Subcutaneous abdominal adipose tissue (tissue), 5 donors: ENCODE measurements at regions not wholly inside any gene's neighbourhood (a gene's known extent, or its start where the extent isn't known, plus 50 kb on each side); places are given as distances from the start of the nearest gene placed in this dataset.
"Not testable (repeated sequence)": the region's sequence is repeated elsewhere in the genome, so short reads cannot be mapped to it uniquely, and the experiment has no call there.

ENCODE experiments used
- H3K27ac ChIP-seq: one replicate; pipeline ENCODE4 v1.7.0; 2013; ENCODE audit warnings: low read depth, mild to moderate bottlenecking, inconsistent platforms, low read length, moderate library complexity
- H3K27me3 ChIP-seq, 5 donors: one replicate each; pipeline ENCODE4 v1.7.0; 2013; ENCODE audit warnings: low read length in 5 of 5, inconsistent platforms in 1 of 5; ENCODE audit not compliant: control insufficient read depth in 5 of 5, insufficient read depth in 4 of 5
- H3K36me3 ChIP-seq, 5 donors: one replicate each; pipeline ENCODE4 v1.7.0; 2013; ENCODE audit warnings: low read length in 5 of 5; ENCODE audit not compliant: control insufficient read depth in 5 of 5, insufficient read depth in 5 of 5
- H3K4me1 ChIP-seq, 5 donors: one replicate each; pipeline ENCODE4 v1.7.0; 2013; ENCODE audit warnings: low read length in 5 of 5, mild to moderate bottlenecking in 3 of 5, moderate library complexity in 1 of 5; ENCODE audit not compliant: control insufficient read depth in 5 of 5, insufficient read depth in 5 of 5
- H3K4me3 ChIP-seq, 5 donors: one replicate each; pipeline ENCODE4 v1.7.0; 2013; ENCODE audit warnings: low read length in 5 of 5, low read depth in 1 of 5
- H3K9ac ChIP-seq, 5 donors: one replicate each; pipeline ENCODE4 v1.7.0; 2013; ENCODE audit warnings: low read length in 5 of 5, mild to moderate bottlenecking in 4 of 5, moderate library complexity in 3 of 5
- H3K9me3 ChIP-seq, 5 donors: one replicate each; pipeline ENCODE4 v1.7.0; 2013; ENCODE audit warnings: low read length in 5 of 5; ENCODE audit not compliant: control insufficient read depth in 5 of 5
- donor health status: healthy.
- donor health status: healthy.
- donor health status: healthy.
- donor health status: healthy.
- donor health status: healthy.

DNA sequence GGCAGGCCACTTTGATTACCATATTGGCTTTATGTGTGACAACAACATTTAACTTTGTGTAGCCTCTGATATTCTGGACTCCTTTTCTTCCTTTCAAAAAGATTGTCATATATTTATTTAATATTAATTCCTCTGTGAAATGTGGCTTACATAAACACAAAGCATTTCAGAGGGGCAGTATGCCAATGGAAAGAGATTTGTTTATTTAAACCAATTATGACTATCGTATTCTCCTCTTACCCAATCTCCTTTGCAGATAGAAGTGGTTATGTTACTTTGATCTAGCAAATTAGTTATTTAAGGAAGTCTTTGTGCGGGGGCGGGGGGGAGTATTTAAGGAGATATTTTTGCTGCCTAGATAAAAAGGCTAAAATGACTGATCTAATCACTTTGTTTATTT is 573.7 kb upstream of the KIF2B start:
- no peak overlapping the region for H3K4me3 ChIP-seq
- H3K36me3 ChIP-seq, result no peaks in the 10 kb centered on the region
- no peak overlapping the region for H3K9ac ChIP-seq
- H3K27me3 ChIP-seq, result no peaks in the 10 kb centered on the region
- no peaks in the 10 kb centered on the region for H3K9me3 ChIP-seq
- no peaks in the 10 kb centered on the region for H3K4me1 ChIP-seq
- no peak overlapping the region for H3K27ac ChIP-seq

DNA sequence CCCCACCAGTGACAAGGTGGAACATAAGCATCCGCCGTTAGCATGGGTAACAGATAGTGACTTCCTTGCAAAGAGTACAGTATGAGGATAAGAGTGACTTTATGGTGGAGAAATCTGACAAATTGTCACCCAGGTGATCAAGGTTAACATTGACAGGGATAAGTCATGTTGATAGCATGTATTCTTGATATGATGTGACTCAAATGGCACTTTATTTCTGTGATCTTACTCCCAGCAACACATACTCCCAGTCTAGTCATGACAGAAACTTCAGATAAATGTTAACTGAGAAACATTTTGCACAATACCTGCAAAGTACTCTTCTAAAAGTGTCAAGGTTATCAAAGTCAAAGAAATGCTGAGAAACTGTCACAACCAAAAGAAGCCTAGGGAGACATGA is 588.6 kb upstream of the KIF2B start:
- Histone ChIP-seq H3K36me3 (no peaks in the 10 kb centered on the region), H3K9me3 (peaks cover 0 to 6% (median 5%) of the 10 kb centered on the region in 5 donors), H3K9ac (no peak overlapping the region), H3K4me1 (no peaks in the 10 kb centered on the region), H3K4me3 (no peak overlapping the region), H3K27ac (no peak overlapping the region), H3K27me3 (no peaks in the 10 kb centered on the region)

DNA sequence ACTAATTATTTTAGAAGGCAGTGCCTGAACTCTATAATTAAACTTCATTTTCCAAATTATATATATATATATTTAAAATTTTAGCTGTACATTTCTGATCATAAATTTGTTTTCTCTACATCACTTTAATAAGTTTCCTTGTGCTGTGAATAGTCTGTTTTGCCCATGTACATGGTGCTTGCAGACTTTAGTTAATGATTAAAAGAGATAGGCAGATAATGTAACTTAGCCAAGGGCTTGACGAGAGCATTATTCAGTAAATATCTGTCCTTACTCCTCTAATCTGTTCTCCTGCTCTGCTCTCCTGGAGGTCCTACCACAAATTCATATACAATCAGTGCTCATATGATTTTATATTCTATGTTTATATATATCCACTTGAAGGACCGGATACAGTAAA is 595.2 kb upstream of the KIF2B start:
- Histone ChIP-seq H3K4me3 (no peak overlapping the region), H3K9me3 (peaks cover 0 to 2% (median 0%) of the 10 kb centered on the region in 5 donors), H3K36me3 (no peaks in the 10 kb centered on the region), H3K27me3 (no peaks in the 10 kb centered on the region), H3K9ac (no peak overlapping the region), H3K4me1 (no peaks in the 10 kb centered on the region), H3K27ac (no peak overlapping the region)

- Histone ChIP-seq H3K36me3 (no peaks in the 10 kb centered on the region), H3K4me1 (no peaks in the 10 kb centered on the region), H3K4me3 (no peak overlapping the region), H3K27me3 (no peaks in the 10 kb centered on the region), H3K9ac (no peak overlapping the region), H3K9me3 (peaks cover 0 to under 1% (median 0%) of the 10 kb centered on the region in 5 donors), H3K27ac (no peak overlapping the region)
Measured at GRCh38 chr17:53227111-53227510, 595.6 kb upstream of the KIF2B start.

GRCh38 chr17:53219821-53220220 is 602.9 kb upstream of the KIF2B start:
- Histone ChIP-seq H3K36me3 (no peaks in the 10 kb centered on the region), H3K4me3 (no peak overlapping the region), H3K27me3 (no peaks in the 10 kb centered on the region), H3K27ac (no peak overlapping the region), H3K4me1 (no peaks in the 10 kb centered on the region), H3K9ac (no peak overlapping the region), H3K9me3 (peaks cover 0 to 6% (median 0%) of the 10 kb centered on the region in 5 donors)

DNA sequence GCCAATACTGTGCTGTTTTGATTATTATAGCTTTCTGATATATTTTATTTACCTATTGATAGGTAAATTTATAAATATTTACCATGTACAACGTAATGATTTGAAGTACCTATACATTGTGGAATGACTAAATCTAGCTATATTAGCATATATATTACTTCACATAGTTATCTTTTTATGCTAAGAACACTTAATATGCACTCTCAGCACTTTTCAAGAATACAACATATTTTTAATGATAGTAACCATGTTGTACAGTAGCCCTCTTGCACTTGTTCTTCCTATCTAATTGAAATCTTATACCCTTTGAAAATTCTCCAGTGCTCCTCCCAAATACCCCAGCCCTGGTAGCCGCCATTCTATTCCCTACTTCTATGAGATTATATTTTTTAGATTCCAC is 604.0 kb upstream of the KIF2B start:
- no peak overlapping the region for H3K9ac ChIP-seq
- peaks cover 0 to 6% (median 0%) of the 10 kb centered on the region in 5 donors for H3K9me3 ChIP-seq
- no peaks in the 10 kb centered on the region for H3K4me1 ChIP-seq
- no peaks in the 10 kb centered on the region for H3K36me3 ChIP-seq
- H3K27me3 ChIP-seq, result no peaks in the 10 kb centered on the region
- no peak overlapping the region for H3K27ac ChIP-seq
- H3K4me3 ChIP-seq, result no peak overlapping the region

GRCh38 chr17:53217311-53217710 is 605.4 kb upstream of the KIF2B start:
- Histone ChIP-seq H3K36me3 (no peaks in the 10 kb centered on the region), H3K4me1 (no peaks in the 10 kb centered on the region), H3K4me3 (no peak overlapping the region), H3K27ac (no peak overlapping the region), H3K9me3 (peaks cover 0 to 6% (median 0%) of the 10 kb centered on the region in 5 donors), H3K27me3 (no peaks in the 10 kb centered on the region), H3K9ac (no peak overlapping the region)

- not testable (repeated sequence) for H3K27me3 ChIP-seq, H3K4me3 ChIP-seq, H3K27ac ChIP-seq, H3K36me3 ChIP-seq, H3K9ac ChIP-seq, H3K4me1 ChIP-seq
- peaks cover 0 to 11% (median 3%) of the 10 kb centered on the region in 5 donors for H3K9me3 ChIP-seq
Measured at GRCh38 chr17:53208935-53209334, 613.8 kb upstream of the KIF2B start.

DNA sequence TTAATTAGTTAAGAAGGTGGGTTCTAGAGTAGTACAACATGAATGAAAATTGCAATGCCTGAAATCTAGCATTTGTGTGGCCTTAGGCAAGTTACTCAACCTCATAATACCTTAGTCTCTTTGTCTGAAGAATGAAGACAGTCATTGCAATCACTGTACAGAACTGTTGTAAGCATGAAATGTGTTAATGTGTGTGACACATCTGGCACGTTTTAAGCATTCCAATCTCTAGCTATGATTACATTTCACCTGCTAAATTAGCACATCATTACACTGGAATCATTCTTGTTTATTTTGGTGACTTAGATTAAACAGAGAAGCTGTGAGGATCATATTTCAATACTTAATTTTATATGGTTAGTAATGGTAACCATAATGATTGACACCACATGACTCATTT is 629.7 kb upstream of the KIF2B start:
- Histone ChIP-seq H3K9me3 (no peaks in the 10 kb centered on the region), H3K27me3 (no peaks in the 10 kb centered on the region), H3K4me3 (no peak overlapping the region), H3K4me1 (no peaks in the 10 kb centered on the region), H3K36me3 (no peaks in the 10 kb centered on the region), H3K27ac (no peak overlapping the region), H3K9ac (no peak overlapping the region)

DNA sequence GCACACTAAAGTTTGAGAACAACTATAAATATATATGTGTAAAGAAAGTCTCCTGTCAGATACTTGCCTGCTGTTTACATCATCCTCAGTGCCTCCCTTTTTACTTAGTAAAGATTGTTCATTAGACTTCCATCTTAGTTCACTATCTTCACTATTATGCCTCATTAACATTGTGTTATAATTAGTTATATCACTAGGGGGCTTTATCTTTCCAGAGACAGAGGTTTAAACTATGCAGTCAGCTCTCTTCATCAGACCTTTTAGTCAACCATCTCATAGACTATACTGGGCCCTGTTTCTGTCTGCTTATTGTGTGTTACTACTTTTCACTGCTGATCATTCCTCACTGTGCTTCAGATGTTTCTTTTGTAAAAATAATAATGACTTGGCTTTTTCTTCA is 630.8 kb upstream of the KIF2B start:
- no peak overlapping the region for H3K27ac ChIP-seq

GRCh38 chr17:53186001-53186400 is 636.7 kb upstream of the KIF2B start:
- Histone ChIP-seq H3K27me3 (no peaks in the 10 kb centered on the region), H3K27ac (no peak overlapping the region), H3K9ac (no peak overlapping the region), H3K4me3 (no peak overlapping the region), H3K9me3 (no peaks in the 10 kb centered on the region), H3K36me3 (no peaks in the 10 kb centered on the region), H3K4me1 (no peaks in the 10 kb centered on the region)

More for the DNA sequence above, 630.8 kb upstream of the KIF2B start:
- Histone ChIP-seq H3K9me3 (no peaks in the 10 kb centered on the region), H3K27me3 (no peaks in the 10 kb centered on the region), H3K36me3 (no peaks in the 10 kb centered on the region), H3K4me3 (no peak overlapping the region), H3K9ac (no peak overlapping the region), H3K4me1 (no peaks in the 10 kb centered on the region)
